ENCODE measurements at regions not wholly inside any gene's neighbourhood (a gene's known extent, or its start where the extent isn't known, plus 50 kb on each side); places are given as distances from the start of the nearest gene placed in this dataset.

DNA sequence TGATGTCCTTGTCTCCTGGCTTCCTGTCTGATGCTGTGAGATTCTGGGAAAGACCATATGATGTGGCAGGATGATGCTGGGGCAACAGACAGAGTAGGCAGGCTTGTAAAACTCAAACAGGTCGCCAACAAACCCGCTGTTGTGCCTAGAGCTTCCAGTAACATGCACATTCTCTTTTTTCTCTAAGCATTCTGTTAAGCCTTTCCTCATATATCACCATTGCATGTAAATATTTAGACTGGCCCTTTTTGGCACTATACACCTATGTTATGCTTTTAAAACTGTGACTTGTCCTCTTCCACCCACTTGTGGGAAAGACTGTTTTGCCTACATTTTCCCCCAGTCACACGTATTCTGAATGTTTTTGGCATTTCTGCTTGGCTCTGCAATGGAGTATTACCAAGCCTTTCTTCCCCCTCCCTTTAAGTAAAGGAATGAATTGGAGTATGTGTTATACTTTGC, 250.4 kb upstream of the TANK start:
- Mint-ChIP-seq H3K27ac (ENCODE audit: unreplicated experiment) (no peak overlapping the region), H3K9me3 (ENCODE audit: unreplicated experiment) (no peaks in the 10 kb centered on the region), H3K4me1 (ENCODE audit: low read depth, unreplicated experiment) (peaks cover 11% of the 10 kb centered on the region), H3K4me3 (ENCODE audit: unreplicated experiment) (no peak overlapping the region), H3K27me3 (ENCODE audit: insufficient read depth, unreplicated experiment) (no peaks in the 10 kb centered on the region), H3K36me3 (ENCODE audit: insufficient read depth, unreplicated experiment) (no peaks in the 10 kb centered on the region)
- BruUV-seq (replicated peaks) = no TSS peak
- H3K4me3 ChIP-seq (ENCODE audit: low read depth, low read length) = no peak overlapping the region
- no peaks in the 10 kb centered on the region for H3K9me3 ChIP-seq
- intact Hi-C loops (cut with micrococcal nuclease; ENCODE audit: unreplicated experiment) = no loop called here
- ChIA-PET CTCF (no interaction called here), POLR2A (no interaction called here)
- H3K27me3 ChIP-seq (replicated peaks; ENCODE audit: control insufficient read depth, insufficient read depth, low read length) = no peaks in the 10 kb centered on the region
- no peaks in the 10 kb centered on the region for H3K36me3 ChIP-seq (ENCODE audit: control insufficient read depth, insufficient read depth, low read length)
- DNase-seq = no peak
- H3K4me1 ChIP-seq = peaks cover 12% of the 10 kb centered on the region
- TF ChIP-seq, protein P1, sequence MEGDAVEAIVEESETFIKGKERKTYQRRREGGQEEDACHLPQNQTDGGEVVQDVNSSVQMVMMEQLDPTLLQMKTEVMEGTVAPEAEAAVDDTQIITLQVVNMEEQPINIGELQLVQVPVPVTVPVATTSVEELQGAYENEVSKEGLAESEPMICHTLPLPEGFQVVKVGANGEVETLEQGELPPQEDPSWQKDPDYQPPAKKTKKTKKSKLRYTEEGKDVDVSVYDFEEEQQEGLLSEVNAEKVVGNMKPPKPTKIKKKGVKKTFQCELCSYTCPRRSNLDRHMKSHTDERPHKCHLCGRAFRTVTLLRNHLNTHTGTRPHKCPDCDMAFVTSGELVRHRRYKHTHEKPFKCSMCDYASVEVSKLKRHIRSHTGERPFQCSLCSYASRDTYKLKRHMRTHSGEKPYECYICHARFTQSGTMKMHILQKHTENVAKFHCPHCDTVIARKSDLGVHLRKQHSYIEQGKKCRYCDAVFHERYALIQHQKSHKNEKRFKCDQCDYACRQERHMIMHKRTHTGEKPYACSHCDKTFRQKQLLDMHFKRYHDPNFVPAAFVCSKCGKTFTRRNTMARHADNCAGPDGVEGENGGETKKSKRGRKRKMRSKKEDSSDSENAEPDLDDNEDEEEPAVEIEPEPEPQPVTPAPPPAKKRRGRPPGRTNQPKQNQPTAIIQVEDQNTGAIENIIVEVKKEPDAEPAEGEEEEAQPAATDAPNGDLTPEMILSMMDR (IDR thresholded peaks at IDR 0.05; ENCODE audit: insufficient read depth in 1 of 2, low read depth in 1 of 2, low read length in 1 of 2, severe bottlenecking in 1 of 2, unreplicated experiment in 1 of 2) = no peak

- BruUV-seq (replicated peaks) = no TSS peak
- H3K4me3 Mint-ChIP-seq (ENCODE audit: unreplicated experiment) = no peak overlapping the region
- no peaks in the 10 kb centered on the region for H3K36me3 Mint-ChIP-seq (ENCODE audit: insufficient read depth, unreplicated experiment)
Observed at GRCh38 chr2:160910681-160911080, 249.5 kb upstream of the TANK start.

DNA sequence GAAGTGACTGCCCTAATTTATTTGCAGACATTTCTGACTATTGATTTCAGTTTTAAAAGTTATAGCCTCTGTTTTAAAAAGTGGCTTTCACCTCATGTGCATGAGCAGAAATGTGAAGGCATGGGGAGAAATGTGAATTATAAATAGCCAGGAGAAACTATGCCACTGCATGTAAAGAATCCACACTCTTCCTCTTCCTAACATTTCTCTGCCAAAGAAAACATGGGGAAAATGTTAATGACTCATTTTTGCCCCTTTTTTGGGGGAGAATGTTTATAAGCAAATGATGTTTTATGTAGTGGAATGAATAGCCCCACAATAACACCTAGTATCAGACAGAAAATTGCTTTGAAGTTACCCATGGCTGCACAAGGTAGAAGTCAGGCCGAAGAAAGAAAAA, 249.0 kb upstream of the TANK start:
- H3K4me3 Mint-ChIP-seq (ENCODE audit: unreplicated experiment) = no peak overlapping the region
- no peak overlapping the region for H3K27ac Mint-ChIP-seq (ENCODE audit: unreplicated experiment)
- BruUV-seq (replicated peaks) = no TSS peak
- Histone ChIP-seq H3K9me3 (no peaks in the 10 kb centered on the region), H3K4me1 (peaks cover 12% of the 10 kb centered on the region), H3K27me3 (replicated peaks; ENCODE audit: control insufficient read depth, insufficient read depth, low read length) (no peaks in the 10 kb centered on the region), H3K4me3 (ENCODE audit: low read depth, low read length) (no peak overlapping the region), H3K36me3 (ENCODE audit: control insufficient read depth, insufficient read depth, low read length) (no peaks in the 10 kb centered on the region)
- no peaks in the 10 kb centered on the region for H3K36me3 Mint-ChIP-seq (ENCODE audit: insufficient read depth, unreplicated experiment)
- DNase-seq = no peak
- H3K9me3 Mint-ChIP-seq (ENCODE audit: unreplicated experiment) = no peaks in the 10 kb centered on the region
- POLR2A ChIA-PET = no interaction called here
- TF ChIP-seq, protein P1 (IDR thresholded peaks at IDR 0.05; ENCODE audit: insufficient read depth in 1 of 2, low read depth in 1 of 2, low read length in 1 of 2, severe bottlenecking in 1 of 2, unreplicated experiment in 1 of 2) = no peak
- no peaks in the 10 kb centered on the region for H3K27me3 Mint-ChIP-seq (ENCODE audit: insufficient read depth, unreplicated experiment)
- CTCF ChIA-PET = no interaction called here
- peaks cover 10% of the 10 kb centered on the region for H3K4me1 Mint-ChIP-seq (ENCODE audit: low read depth, unreplicated experiment)
- intact Hi-C loops (cut with micrococcal nuclease; ENCODE audit: unreplicated experiment) = no loop called here

More at GRCh38 chr2:160910681-160911080, 249.5 kb upstream of the TANK start:
- TF ChIP-seq, protein P1 (IDR thresholded peaks at IDR 0.05; ENCODE audit: insufficient read depth in 1 of 2, low read depth in 1 of 2, low read length in 1 of 2, severe bottlenecking in 1 of 2, unreplicated experiment in 1 of 2) = no peak
- no peaks in the 10 kb centered on the region for H3K36me3 ChIP-seq (ENCODE audit: control insufficient read depth, insufficient read depth, low read length)
- no peak for DNase-seq
- Mint-ChIP-seq H3K9me3 (ENCODE audit: unreplicated experiment) (no peaks in the 10 kb centered on the region), H3K27me3 (ENCODE audit: insufficient read depth, unreplicated experiment) (no peaks in the 10 kb centered on the region), H3K27ac (ENCODE audit: unreplicated experiment) (no peak overlapping the region), H3K4me1 (ENCODE audit: low read depth, unreplicated experiment) (peaks cover 11% of the 10 kb centered on the region)
- H3K4me1 ChIP-seq = peaks cover 12% of the 10 kb centered on the region
- H3K27me3 ChIP-seq (replicated peaks; ENCODE audit: control insufficient read depth, insufficient read depth, low read length) = no peaks in the 10 kb centered on the region
- intact Hi-C loops (cut with micrococcal nuclease; ENCODE audit: unreplicated experiment) = no loop called here
- ChIA-PET POLR2A (no interaction called here), CTCF (no interaction called here)
- H3K4me3 ChIP-seq (ENCODE audit: low read depth, low read length) = no peak overlapping the region
- no peaks in the 10 kb centered on the region for H3K9me3 ChIP-seq
